ENCODE measurements at regions not wholly inside any gene's neighbourhood (a gene's known extent, or its start where the extent isn't known, plus 50 kb on each side); places are given as distances from the start of the nearest gene placed in this dataset.

- Histone ChIP-seq H3K27ac (ENCODE audit: insufficient read depth, low read length, poor library complexity, severe bottlenecking) (no peak overlapping the region), H3K27me3 (replicated peaks; ENCODE audit: control insufficient read depth, insufficient read depth, low read length, poor library complexity, severe bottlenecking) (no peaks in the 10 kb centered on the region), H3K4me1 (ENCODE audit: control insufficient read depth, insufficient read depth, low read length, poor library complexity, severe bottlenecking) (no peaks in the 10 kb centered on the region), H3K4me3 (ENCODE audit: insufficient read depth, low read depth, low read length, poor library complexity, severe bottlenecking) (no peak overlapping the region), H3K9me3 (ENCODE audit: control insufficient read depth, low read length) (no peaks in the 10 kb centered on the region), H3K36me3 (ENCODE audit: control insufficient read depth, insufficient read depth, low read length) (no peaks in the 10 kb centered on the region)
- no peak for DNase-seq
Measured at GRCh38 chr2:53452957-53453748, 314.5 kb upstream of the CHAC2 start.

- Histone ChIP-seq H3K36me3 (ENCODE audit: control insufficient read depth, insufficient read depth, low read length) (no peaks in the 10 kb centered on the region), H3K27me3 (replicated peaks; ENCODE audit: control insufficient read depth, insufficient read depth, low read length, poor library complexity, severe bottlenecking) (no peaks in the 10 kb centered on the region), H3K4me1 (ENCODE audit: control insufficient read depth, insufficient read depth, low read length, poor library complexity, severe bottlenecking) (no peaks in the 10 kb centered on the region), H3K4me3 (ENCODE audit: insufficient read depth, low read depth, low read length, poor library complexity, severe bottlenecking) (no peak overlapping the region), H3K27ac (ENCODE audit: insufficient read depth, low read length, poor library complexity, severe bottlenecking) (no peak overlapping the region), H3K9me3 (ENCODE audit: control insufficient read depth, low read length) (no peaks in the 10 kb centered on the region)
- DNase-seq: no peak
Measured at GRCh38 chr2:53452400-53452799, 315.2 kb upstream of the CHAC2 start.

- no peak for DNase-seq
Measured at GRCh38 chr2:53450923-53451322, 316.7 kb upstream of the CHAC2 start.

GRCh38 chr2:53448591-53448990, 319.0 kb upstream of the CHAC2 start:
- Histone ChIP-seq H3K4me3 (ENCODE audit: insufficient read depth, low read depth, low read length, poor library complexity, severe bottlenecking) (no peak overlapping the region), H3K4me1 (ENCODE audit: control insufficient read depth, insufficient read depth, low read length, poor library complexity, severe bottlenecking) (no peaks in the 10 kb centered on the region), H3K27me3 (replicated peaks; ENCODE audit: control insufficient read depth, insufficient read depth, low read length, poor library complexity, severe bottlenecking) (no peaks in the 10 kb centered on the region), H3K36me3 (ENCODE audit: control insufficient read depth, insufficient read depth, low read length) (no peaks in the 10 kb centered on the region), H3K9me3 (ENCODE audit: control insufficient read depth, low read length) (no peaks in the 10 kb centered on the region), H3K27ac (ENCODE audit: insufficient read depth, low read length, poor library complexity, severe bottlenecking) (no peak overlapping the region)
- no peak for DNase-seq

More at GRCh38 chr2:53450923-53451322, 316.7 kb upstream of the CHAC2 start:
- Histone ChIP-seq H3K27me3 (replicated peaks; ENCODE audit: control insufficient read depth, insufficient read depth, low read length, poor library complexity, severe bottlenecking) (no peaks in the 10 kb centered on the region), H3K4me1 (ENCODE audit: control insufficient read depth, insufficient read depth, low read length, poor library complexity, severe bottlenecking) (no peaks in the 10 kb centered on the region), H3K4me3 (ENCODE audit: insufficient read depth, low read depth, low read length, poor library complexity, severe bottlenecking) (no peak overlapping the region), H3K36me3 (ENCODE audit: control insufficient read depth, insufficient read depth, low read length) (no peaks in the 10 kb centered on the region), H3K9me3 (ENCODE audit: control insufficient read depth, low read length) (no peaks in the 10 kb centered on the region), H3K27ac (ENCODE audit: insufficient read depth, low read length, poor library complexity, severe bottlenecking) (no peak overlapping the region)

- DNase-seq: no peak
- Histone ChIP-seq H3K4me3 (ENCODE audit: insufficient read depth, low read depth, low read length, poor library complexity, severe bottlenecking) (no peak overlapping the region), H3K36me3 (ENCODE audit: control insufficient read depth, insufficient read depth, low read length) (no peaks in the 10 kb centered on the region), H3K4me1 (ENCODE audit: control insufficient read depth, insufficient read depth, low read length, poor library complexity, severe bottlenecking) (no peaks in the 10 kb centered on the region), H3K27ac (ENCODE audit: insufficient read depth, low read length, poor library complexity, severe bottlenecking) (no peak overlapping the region), H3K9me3 (ENCODE audit: control insufficient read depth, low read length) (no peaks in the 10 kb centered on the region), H3K27me3 (replicated peaks; ENCODE audit: control insufficient read depth, insufficient read depth, low read length, poor library complexity, severe bottlenecking) (no peaks in the 10 kb centered on the region)
Measured at GRCh38 chr2:53448086-53448485, 319.5 kb upstream of the CHAC2 start.

- peaks cover 3% of the 10 kb centered on the region for H3K27me3 ChIP-seq (replicated peaks; ENCODE audit: control insufficient read depth, insufficient read depth, low read length, poor library complexity, severe bottlenecking)
- no peaks in the 10 kb centered on the region for H3K36me3 ChIP-seq (ENCODE audit: control insufficient read depth, insufficient read depth, low read length)
- no peak overlapping the region for H3K27ac ChIP-seq (ENCODE audit: insufficient read depth, low read length, poor library complexity, severe bottlenecking)
- H3K4me3 ChIP-seq (ENCODE audit: insufficient read depth, low read depth, low read length, poor library complexity, severe bottlenecking): no peak overlapping the region
- no peaks in the 10 kb centered on the region for H3K4me1 ChIP-seq (ENCODE audit: control insufficient read depth, insufficient read depth, low read length, poor library complexity, severe bottlenecking)
- no peaks in the 10 kb centered on the region for H3K9me3 ChIP-seq (ENCODE audit: control insufficient read depth, low read length)
- DNase-seq: no peak
Measured at GRCh38 chr2:53445383-53446070, 322.1 kb upstream of the CHAC2 start.

- DNase-seq: no peak
- H3K27ac ChIP-seq (ENCODE audit: insufficient read depth, low read length, poor library complexity, severe bottlenecking): no peak overlapping the region
- peaks cover 3% of the 10 kb centered on the region for H3K27me3 ChIP-seq (replicated peaks; ENCODE audit: control insufficient read depth, insufficient read depth, low read length, poor library complexity, severe bottlenecking)
- H3K4me1 ChIP-seq (ENCODE audit: control insufficient read depth, insufficient read depth, low read length, poor library complexity, severe bottlenecking): no peaks in the 10 kb centered on the region
- H3K36me3 ChIP-seq (ENCODE audit: control insufficient read depth, insufficient read depth, low read length): no peaks in the 10 kb centered on the region
- no peaks in the 10 kb centered on the region for H3K9me3 ChIP-seq (ENCODE audit: control insufficient read depth, low read length)
- no peak overlapping the region for H3K4me3 ChIP-seq (ENCODE audit: insufficient read depth, low read depth, low read length, poor library complexity, severe bottlenecking)
Measured at GRCh38 chr2:53442783-53443182, 324.8 kb upstream of the CHAC2 start.

GRCh38 chr2:53442093-53442492, 325.5 kb upstream of the CHAC2 start:
- Histone ChIP-seq H3K4me3 (ENCODE audit: insufficient read depth, low read depth, low read length, poor library complexity, severe bottlenecking) (no peak overlapping the region), H3K27me3 (replicated peaks; ENCODE audit: control insufficient read depth, insufficient read depth, low read length, poor library complexity, severe bottlenecking) (peaks cover 3% of the 10 kb centered on the region), H3K36me3 (ENCODE audit: control insufficient read depth, insufficient read depth, low read length) (no peaks in the 10 kb centered on the region), H3K9me3 (ENCODE audit: control insufficient read depth, low read length) (no peaks in the 10 kb centered on the region), H3K4me1 (ENCODE audit: control insufficient read depth, insufficient read depth, low read length, poor library complexity, severe bottlenecking) (no peaks in the 10 kb centered on the region), H3K27ac (ENCODE audit: insufficient read depth, low read length, poor library complexity, severe bottlenecking) (no peak overlapping the region)
- DNase-seq: no peak

GRCh38 chr2:53438692-53439091, 328.9 kb upstream of the CHAC2 start:
- H3K4me1 ChIP-seq (ENCODE audit: control insufficient read depth, insufficient read depth, low read length, poor library complexity, severe bottlenecking): no peaks in the 10 kb centered on the region
- H3K4me3 ChIP-seq (ENCODE audit: insufficient read depth, low read depth, low read length, poor library complexity, severe bottlenecking): no peak overlapping the region
- peaks cover 3% of the 10 kb centered on the region for H3K27me3 ChIP-seq (replicated peaks; ENCODE audit: control insufficient read depth, insufficient read depth, low read length, poor library complexity, severe bottlenecking)
- no peaks in the 10 kb centered on the region for H3K9me3 ChIP-seq (ENCODE audit: control insufficient read depth, low read length)
- H3K27ac ChIP-seq (ENCODE audit: insufficient read depth, low read length, poor library complexity, severe bottlenecking): no peak overlapping the region
- H3K36me3 ChIP-seq (ENCODE audit: control insufficient read depth, insufficient read depth, low read length): no peaks in the 10 kb centered on the region
- no peak for DNase-seq

- no peak overlapping the region for H3K27ac ChIP-seq (ENCODE audit: insufficient read depth, low read length, poor library complexity, severe bottlenecking)
- H3K36me3 ChIP-seq (ENCODE audit: control insufficient read depth, insufficient read depth, low read length): no peaks in the 10 kb centered on the region
- no peaks in the 10 kb centered on the region for H3K9me3 ChIP-seq (ENCODE audit: control insufficient read depth, low read length)
- H3K27me3 ChIP-seq (replicated peaks; ENCODE audit: control insufficient read depth, insufficient read depth, low read length, poor library complexity, severe bottlenecking): peaks cover 3% of the 10 kb centered on the region
- no peak overlapping the region for H3K4me3 ChIP-seq (ENCODE audit: insufficient read depth, low read depth, low read length, poor library complexity, severe bottlenecking)
- H3K4me1 ChIP-seq (ENCODE audit: control insufficient read depth, insufficient read depth, low read length, poor library complexity, severe bottlenecking): no peaks in the 10 kb centered on the region
- no peak for DNase-seq
Measured at GRCh38 chr2:53438100-53438499, 329.5 kb upstream of the CHAC2 start.

All from effector memory CD4-positive, alpha-beta T cell (primary cell).